Activated CD4-positive, alpha-beta T cell treated with anti-CD3 and anti-CD28 coated beads, Interleukin-2, Interleukin-6, amounts not matched to agents 100 ng/mL and 50 ng/mL, durations not matched to agents 16 hours and 8 hours (primary cell): ENCODE measurements at regions not wholly inside any gene's neighbourhood (a gene's known extent, or its start where the extent isn't known, plus 50 kb on each side); places are given as distances from the start of the nearest gene placed in this dataset.

Experiments
- DNase-seq: peaks from one replicate; pipeline ENCODE4 v3.0.0-alpha.2; 2020

- no peak for DNase-seq
These were observed 262.4 kb upstream of the CHST9 start for GRCh38 chr18:27447451-27447881.

- no peak for DNase-seq
These were observed 245.5 kb upstream of the CHST9 start for GRCh38 chr18:27430595-27430994.

DNA sequence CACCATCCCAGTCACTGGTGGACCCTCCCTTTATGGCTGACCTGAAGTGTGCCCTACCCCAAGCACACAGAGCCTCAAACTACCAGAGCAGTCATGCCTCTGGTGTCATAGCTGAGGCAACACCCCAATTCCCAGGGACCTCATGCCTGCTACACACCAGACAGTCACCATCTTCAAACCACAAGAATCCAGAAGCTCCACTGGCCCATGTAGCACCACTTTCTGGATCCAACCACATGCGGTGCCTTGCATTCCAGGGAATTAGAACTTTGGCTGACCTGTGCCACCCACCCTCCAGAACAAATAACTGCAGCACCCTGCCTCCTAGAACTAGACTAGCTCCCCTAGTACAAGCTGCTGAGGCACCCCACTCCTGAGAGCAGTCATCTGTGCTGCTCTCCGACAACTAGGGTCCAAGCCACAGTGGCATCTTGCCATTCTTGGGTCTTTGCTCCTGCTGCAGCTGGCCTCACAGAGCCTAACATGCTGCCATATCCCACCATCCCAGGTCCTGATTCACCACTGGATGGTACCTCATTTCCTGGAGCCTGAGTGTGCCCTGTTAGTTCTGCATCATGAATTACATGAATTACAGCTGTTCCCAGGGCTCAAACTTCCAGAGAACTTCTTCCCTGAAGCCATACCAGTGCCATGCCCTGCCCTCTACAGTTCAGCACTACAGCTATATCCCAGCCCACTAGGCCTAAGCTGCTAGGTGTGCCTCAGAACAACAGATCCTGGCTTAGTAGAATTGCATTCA lies 243.8 kb upstream of the CHST9 start:
- DNase-seq, result no peak

GRCh38 chr18:27428120-27428519 lies 243.0 kb upstream of the CHST9 start:
- no peak for DNase-seq

DNA sequence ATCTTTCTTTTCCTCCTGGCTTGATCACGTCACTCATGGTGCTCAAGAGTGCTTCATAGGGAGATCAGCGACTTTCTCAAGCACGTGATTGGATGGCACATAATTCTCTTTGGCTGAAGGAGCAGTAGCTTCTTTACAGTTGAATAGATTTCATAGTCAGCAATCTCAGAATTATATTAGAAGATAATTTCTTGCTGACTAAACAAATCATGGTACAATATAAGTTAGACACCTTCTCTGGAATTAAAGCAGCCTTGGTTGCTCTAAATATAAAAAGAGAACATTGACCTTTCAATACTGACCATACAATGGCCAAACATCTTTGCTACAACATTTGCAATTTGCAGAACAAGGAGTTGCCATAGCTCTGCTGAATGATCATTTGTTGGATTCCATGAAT lies 238.5 kb upstream of the CHST9 start:
- no peak for DNase-seq

DNA sequence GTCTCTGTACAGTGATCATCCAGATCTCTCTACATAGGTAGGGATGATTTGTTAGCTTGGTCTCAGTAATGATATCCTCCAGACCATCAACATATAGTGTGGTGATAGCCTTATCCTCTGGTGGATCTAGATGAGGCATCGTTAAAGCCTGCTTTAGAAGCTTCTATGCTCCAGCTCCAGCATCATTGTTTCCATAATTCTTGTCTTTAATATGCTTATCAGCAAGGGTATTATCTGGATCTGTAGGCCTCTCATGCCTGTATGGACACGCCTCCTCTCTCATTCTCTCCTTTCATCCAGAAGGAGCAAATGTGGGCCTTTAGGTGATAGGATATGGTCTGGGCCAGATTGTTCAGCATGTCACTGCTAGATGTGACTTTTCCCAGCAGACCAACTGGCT lies 234.5 kb upstream of the CHST9 start:
- no peak for DNase-seq

DNA sequence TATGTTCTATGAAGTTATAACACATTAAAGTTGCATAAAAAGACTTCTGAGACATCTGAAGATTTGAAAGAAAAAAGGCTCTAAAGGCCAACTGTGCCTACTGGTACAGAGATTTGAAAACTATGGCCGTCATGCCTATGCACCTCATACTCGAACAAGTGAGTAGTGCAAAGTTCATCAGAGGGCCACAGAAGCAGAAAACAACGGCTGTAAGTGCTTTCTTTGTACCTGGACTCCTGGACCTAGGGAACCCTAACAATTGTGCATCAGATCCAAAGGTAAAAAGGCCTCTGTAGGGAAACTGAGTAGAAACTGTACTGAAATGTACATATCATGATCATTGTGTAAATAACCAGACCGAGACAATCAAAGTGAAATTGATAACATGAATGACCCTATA lies 230.4 kb upstream of the CHST9 start:
- no peak for DNase-seq

DNA sequence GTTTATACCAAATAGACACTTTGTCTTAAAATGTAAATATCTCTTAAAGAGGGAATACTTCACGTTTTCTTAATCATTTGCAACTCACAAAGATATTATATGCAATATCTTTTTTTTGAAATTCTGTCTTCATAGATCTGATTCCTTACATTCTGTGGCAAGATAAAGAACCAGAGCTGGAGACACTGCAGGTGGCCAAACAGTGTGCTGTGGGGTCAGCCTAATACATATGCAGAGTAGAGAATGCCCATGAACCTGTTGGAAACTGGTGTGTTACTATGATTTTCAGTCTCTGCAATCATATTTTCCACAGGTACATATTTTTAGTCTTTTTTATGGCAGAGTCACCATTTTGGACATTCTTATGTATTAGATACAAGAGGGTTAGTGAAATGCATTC lies 229.6 kb upstream of the CHST9 start:
- no peak for DNase-seq

DNA sequence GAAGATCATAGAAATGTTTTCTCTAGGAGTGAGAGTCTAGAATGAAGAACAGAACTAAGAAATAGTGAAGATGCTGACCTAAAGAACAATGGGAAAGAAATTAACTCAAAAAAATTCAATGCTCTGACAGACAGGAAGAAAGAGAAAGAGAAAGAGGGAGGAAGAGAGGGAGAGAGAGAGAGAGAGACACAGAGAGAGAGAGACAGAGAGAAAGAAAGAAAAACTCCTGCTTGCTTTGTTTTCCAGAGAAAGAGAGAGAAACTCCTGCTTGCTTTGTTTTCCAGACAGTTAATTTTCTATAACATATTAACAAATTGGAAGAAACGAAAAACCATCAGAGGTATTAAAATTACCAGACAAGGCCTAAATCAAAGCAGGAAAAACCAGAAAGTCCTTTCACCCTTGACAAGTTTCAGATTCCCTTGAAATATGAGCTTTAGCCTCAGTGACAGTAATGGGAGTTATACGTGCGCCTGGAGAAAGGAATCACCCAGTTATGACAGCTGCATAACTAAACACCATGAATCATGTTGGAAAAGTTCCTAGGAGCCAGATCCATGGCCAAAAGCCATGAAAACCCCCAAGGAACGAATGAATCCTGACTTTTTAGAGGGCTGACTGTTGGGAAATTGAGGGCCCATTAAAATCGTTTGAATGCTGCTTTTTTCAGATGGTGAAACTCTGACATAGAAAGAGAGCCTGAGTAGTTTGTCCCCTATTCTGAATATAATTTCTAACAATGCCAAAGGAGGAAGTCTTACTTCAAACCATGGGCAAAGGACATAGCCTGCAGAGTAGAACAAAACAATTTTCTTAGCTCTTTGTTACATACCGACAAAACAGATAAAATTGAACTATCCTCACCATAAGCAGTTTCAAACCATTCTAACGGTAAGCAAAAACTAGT lies 228.6 kb upstream of the CHST9 start:
- DNase-seq, result no peak

GRCh38 chr18:27412556-27412955 lies 227.4 kb upstream of the CHST9 start:
- DNase-seq, result no peak

DNA sequence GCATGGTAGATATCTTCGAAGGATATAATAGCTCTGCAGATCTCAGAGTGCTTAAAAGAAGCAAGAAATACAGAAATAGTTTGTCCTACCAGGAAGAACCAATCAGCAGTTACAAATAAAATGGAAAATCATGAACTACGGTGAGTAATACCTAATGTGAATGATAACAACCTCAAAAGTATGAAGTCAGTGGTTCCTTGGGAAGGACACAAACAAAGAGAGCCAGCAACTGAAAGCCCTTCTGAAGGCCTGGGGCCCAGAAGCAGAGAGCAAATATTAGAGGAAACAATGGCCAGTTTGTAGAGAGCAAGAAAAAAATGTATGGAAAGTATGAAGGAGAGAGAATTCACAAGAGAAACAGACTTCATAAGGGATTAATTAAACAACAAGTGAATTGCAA lies 226.8 kb upstream of the CHST9 start:
- DNase-seq, result no peak

DNA sequence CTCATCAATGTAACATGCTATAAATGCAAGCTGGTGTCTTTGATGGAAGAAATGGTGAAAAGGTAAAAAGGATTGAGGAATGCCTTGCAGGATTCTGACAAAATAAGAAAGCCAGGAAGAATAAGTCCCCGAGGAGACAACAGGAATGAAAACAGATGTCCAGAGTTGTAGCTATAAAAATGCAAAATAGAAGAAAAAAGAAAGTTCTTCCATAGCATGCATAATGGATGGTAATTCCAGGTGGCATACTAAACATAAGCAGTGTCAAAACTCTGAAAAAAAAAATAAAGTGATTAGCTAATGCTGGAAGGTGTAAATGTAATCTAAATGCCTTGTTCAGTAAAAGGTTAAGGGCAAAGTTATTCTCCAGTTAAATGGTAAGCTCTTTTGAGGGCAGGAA lies 225.9 kb upstream of the CHST9 start:
- no peak for DNase-seq

DNA sequence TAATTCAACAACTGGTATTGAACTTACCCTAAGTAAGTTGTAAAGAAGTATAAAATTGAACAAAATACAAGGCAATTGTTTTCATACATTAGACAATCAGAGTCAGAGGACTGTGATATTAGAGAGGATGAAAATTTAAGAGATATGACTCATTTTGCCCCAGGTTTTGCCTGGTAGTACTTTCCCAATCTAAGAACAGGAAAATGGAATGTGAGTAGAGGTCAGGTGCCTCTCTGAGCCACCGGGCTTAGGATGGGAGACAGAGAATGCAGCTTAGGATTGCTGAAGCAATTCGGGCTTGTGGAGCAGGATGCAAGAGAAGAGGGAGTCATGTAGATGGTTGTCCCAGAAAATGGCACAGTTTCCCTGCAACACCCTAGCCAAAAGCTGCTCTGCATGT lies 219.7 kb upstream of the CHST9 start:
- no peak for DNase-seq

DNA sequence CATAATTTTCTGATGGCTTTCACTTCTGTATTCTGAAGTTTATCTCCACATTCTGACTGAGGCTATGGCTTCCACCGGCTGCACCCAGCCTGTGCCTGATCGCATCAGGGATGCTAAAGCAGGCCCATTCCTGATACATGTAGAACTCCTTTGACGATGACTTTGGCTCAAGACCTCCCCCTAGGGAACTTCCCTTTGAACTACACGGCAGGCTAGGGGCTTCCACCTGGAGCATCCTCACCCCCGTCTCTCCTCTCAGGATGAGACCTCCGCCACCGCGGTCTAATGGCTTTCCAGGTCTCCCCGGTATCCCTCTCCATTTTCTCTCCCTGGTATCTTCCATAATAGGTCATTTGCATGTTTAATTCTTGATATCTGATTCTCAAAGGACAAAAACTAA lies 214.9 kb upstream of the CHST9 start:
- DNase-seq, result no peak

DNA sequence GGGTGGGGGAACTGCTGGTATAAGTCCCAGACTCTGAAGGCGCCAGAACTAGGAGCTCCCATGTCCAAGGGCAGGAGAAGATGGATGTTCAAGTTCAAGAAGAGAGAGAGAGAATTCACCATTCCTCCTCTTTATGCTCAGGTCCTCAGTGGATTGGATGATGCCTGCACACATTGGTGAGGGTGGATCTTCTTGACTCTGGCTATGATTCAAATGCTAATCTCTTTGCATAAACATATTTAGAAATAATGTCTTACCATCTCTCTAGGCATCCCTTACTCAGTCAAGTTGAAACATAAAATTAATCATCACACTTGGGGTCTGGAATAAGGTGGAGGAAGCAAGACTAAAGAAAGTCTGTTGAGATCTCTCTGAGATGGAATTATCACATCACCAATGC lies 210.6 kb upstream of the CHST9 start:
- DNase-seq, result no peak

- no peak for DNase-seq
These were observed 209.6 kb upstream of the CHST9 start for GRCh38 chr18:27394687-27395086.

- DNase-seq, result no peak
These were observed 197.6 kb upstream of the CHST9 start for GRCh38 chr18:27382567-27383216.

GRCh38 chr18:27378431-27379095 lies 193.5 kb upstream of the CHST9 start:
- peak; percentile 20 for DNase-seq

GRCh38 chr18:27377251-27377650 lies 192.1 kb upstream of the CHST9 start:
- DNase-seq, result no peak

DNA sequence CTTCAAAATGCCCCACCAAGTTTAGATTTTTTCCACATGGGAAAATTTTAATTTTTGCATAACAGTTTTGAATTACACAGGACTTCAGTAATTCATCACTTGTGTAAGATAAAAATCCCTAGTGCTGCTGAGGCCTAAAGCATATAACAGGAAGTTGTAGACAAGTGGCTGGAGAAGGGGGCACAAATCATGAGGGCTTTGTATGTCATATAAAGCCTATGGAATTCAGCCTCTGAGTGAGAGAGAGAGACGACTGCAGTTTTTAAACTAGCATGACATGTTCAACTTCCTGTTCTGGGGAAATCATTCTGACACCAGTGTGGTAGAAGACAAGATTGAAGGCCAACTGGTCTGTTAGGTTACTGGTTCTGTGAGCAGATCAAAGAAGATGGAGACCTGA lies 187.3 kb upstream of the CHST9 start:
- DNase-seq, result no peak

GRCh38 chr18:27366665-27367064 lies 181.6 kb upstream of the CHST9 start:
- no peak for DNase-seq

GRCh38 chr18:27366151-27366550 lies 181.0 kb upstream of the CHST9 start:
- no peak for DNase-seq

GRCh38 chr18:27363872-27364271 lies 178.8 kb upstream of the CHST9 start:
- no peak for DNase-seq
